HG03139 (cell line): ENCODE measurements at regions not wholly inside any gene's neighbourhood (a gene's known extent, or its start where the extent isn't known, plus 50 kb on each side); places are given as distances from the start of the nearest gene placed in this dataset.

Experiments
- ATAC-seq: cut with Tn5 transposase; IDR thresholded peaks from one replicate; pipeline ENCODE4 v1.9.1; 2021; ENCODE audit not compliant: unreplicated experiment

- ATAC-seq = no peak
Observed at GRCh38 chr13:105502193-105502592, 1033.3 kb downstream of the EFNB2 start.

GRCh38 chr13:105497597-105497996 lies 1037.9 kb downstream of the EFNB2 start:
- no peak for ATAC-seq

GRCh38 chr13:105492216-105492615 lies 1043.2 kb downstream of the EFNB2 start:
- ATAC-seq = no peak

- ATAC-seq = no peak
Observed at GRCh38 chr13:105491345-105491744, 1044.1 kb downstream of the EFNB2 start.

GRCh38 chr13:105485081-105485480 lies 1050.4 kb downstream of the EFNB2 start:
- ATAC-seq = no peak

GRCh38 chr13:105474983-105475610 lies 1060.4 kb downstream of the EFNB2 start:
- ATAC-seq = no peak

GRCh38 chr13:105471673-105472072 lies 1063.8 kb downstream of the EFNB2 start:
- ATAC-seq = no peak

GRCh38 chr13:105466376-105466775 lies 1069.1 kb downstream of the EFNB2 start:
- no peak for ATAC-seq

DNA sequence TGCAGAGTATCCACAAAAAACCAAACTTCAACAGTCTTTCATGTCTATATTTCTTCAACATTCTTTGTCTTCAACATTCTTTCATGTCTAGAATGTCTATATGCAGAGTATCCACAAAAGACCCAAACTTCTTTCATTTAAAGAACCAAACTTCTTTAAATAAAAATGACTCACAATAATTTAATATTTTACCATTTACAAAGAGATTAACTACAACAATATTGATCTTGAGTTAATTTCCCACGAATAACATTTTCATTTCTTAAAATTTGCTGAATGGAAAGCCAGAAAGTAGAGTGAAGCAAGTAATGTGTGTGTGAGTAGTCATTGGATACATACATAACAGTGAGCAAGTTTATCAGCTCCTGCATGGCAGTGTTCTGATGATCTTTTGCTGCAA lies 1069.7 kb downstream of the EFNB2 start, which contains the start of gene DAOA:
DAOA (plus strand) TSS at position 301 of the 400 bp plus-strand sequence.
- ATAC-seq = no peak

DNA sequence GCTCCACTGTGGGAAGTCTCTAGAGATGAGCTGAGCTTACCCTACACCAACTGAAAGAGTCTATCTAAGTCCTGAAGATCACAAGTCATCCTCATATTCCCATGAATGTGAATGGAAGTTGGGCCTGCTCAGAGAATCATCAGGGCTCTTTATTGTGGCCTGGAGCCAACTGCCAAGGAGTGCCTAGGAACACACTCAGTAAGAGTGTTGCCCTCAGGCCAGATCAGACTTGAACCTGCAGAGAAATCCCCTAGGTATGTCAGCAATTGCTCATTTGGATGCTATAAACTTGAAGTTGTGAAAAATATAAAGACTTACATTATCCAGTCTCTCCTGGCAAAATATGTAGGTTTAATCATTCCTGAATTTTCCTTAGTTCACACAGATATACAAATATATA lies 1070.2 kb downstream of the EFNB2 start:
- no peak for ATAC-seq

GRCh38 chr13:105464249-105464648 lies 1071.2 kb downstream of the EFNB2 start:
- no peak for ATAC-seq

DNA sequence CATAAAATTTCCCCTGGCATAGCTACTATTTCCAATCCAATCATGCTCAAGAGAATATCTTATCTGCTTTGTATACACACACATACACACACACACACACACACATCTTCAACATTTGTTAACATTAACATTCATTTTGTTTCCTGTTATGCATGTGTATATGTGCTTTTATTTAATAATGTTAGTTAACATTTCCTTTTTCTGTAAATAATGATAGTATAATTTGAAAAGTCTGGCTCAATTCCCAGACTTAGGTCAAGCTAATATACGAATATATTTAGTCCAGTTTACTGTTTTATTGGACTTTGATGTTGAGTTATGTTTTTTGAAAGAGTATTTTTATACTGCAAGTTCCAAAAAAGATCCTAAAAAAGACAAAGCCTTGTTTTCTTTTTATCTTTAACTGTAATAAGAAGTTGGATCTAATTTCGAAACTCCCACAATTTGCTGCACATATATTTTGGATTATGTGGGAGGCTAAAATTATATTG lies 1072.4 kb downstream of the EFNB2 start:
- ATAC-seq = no peak

DNA sequence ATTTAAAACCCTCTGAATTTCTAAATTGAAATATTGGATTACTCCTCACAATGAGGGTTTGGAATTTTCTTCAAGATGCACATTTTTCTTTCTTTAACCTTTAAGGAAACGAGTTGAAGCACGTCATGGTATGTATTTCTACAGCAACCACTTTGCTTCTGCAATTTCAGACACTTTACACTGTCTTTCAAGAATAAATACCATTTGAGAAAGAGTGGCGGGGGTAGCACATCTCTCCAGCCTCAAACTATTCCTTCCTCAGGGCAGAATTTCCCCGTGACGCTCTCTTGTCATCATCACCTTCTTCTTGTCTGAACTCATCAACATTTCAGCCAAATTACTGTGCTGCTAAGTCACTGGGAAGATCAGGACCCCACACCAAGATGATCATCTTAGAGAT lies 1073.4 kb downstream of the EFNB2 start:
- ATAC-seq = no peak

DNA sequence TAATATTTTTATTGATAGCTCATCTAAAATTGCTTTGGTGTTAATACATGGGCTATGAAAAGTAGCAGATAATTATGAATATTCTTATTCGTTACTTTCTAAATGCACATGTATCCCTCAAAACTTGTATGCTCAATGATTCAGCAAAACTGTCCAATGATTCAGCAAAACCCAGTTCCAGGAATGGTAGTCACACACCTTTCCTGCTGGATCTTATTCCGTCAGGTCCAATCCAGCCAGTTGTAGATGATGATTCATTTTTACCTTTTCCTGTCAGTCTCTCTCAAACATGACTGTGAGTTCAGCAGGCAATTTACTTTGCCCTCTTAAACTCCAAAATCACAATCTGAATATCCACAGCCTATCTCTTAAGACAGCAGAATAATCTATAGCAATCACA lies 1082.6 kb downstream of the EFNB2 start:
- no peak for ATAC-seq

DNA sequence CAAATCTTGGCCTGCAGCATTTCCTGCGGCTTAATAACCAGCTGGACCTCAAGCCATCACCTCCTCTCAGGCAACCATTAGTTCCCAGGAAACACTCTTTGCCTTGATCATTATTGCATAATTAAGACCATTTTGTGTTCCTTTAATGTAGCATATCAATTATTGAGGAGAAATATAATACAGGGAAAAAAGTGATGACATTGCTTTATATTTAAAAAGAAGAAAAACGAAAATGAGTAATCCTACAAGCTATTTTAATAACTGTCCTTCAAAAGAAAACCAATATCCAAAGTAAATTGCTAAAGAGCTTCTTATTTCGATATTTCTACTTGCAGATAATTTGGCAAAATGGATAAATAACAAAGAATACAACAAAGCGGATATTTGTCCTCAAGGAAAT lies 1084.7 kb downstream of the EFNB2 start:
- no peak for ATAC-seq

DNA sequence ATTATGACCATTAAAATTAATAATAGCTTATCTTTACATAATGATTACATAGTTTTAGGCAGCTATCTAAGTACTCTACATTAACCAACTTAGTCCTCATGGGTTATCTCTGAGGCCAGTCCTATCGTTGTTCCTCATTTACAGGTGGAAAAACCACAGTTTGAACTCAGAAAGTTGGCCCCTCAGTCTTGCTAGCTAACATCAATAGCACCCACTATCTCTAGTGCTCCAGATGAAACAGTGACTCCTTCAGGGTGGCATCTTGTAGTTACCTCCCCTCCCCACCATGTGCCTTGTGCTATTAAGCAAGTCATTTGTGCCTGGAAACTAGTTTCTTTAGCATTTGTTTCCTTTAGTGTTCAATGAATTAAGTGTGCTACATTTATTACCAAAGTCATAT lies 1086.7 kb downstream of the EFNB2 start:
- no peak for ATAC-seq

- no peak for ATAC-seq
Observed at GRCh38 chr13:105446197-105446596, 1089.3 kb downstream of the EFNB2 start.

- no peak for ATAC-seq
Observed at GRCh38 chr13:105445796-105446195, 1089.7 kb downstream of the EFNB2 start.

- no peak for ATAC-seq
Observed at GRCh38 chr13:105442949-105443699, 1092.3 kb downstream of the EFNB2 start.

DNA sequence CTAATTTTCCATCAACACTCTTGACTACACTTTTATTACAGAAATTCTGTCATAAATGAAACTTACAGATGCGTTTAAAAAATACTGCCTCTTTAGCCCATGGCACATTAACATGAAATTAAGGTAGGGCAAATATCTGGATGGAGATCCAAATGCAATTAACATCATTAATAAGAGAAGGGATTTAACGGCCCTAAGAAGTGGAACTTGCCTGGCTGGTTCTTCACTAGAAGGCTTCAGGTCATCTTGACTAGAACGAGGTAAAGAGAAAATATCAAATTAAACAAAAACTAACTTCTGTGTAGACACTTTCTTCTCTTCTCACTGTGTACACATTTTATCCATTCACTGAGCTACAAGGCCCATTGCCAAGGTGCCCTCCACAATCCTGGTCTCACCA lies 1093.4 kb downstream of the EFNB2 start:
- ATAC-seq = no peak

DNA sequence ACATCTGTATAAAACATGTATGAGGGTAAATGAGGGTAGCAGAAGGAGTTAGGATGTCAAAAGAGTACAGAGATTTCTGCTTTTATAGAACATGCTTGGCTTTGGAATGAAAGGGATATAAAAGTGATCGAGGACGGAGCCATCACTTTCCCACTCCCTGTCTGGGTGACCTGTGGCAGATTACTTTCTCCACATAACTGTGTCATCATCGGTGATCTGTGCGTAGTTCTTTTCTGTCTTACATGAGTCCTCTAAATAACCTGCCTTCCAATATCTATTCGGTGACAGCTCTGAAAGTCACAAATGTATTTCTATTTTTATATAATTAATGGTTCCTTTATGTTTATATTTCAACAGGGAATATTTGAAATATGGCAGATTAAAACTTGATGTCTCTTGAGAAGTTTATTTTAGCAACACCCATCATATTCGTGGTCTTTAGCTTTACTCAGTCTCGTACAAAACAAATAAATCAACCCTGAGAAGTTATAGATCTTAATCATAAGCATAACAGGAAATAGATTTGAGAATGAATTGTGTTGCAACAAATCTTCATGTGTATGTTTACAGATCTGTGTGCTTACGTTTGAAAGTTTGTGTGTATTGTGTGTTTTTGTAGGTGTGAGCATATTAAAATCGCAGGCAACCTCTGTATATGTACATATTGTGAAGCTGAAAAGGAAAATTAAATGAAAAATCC lies 1094.3 kb downstream of the EFNB2 start:
- no peak for ATAC-seq

GRCh38 chr13:105436943-105437342 lies 1098.5 kb downstream of the EFNB2 start:
- ATAC-seq = no peak
